Stimulated activated CD4-positive, alpha-beta T cell treated with anti-CD3 and anti-CD28 coated beads, Interleukin-12 subunit alpha, Interleukin-12 subunit beta, amount 100 ng/mL, for 24 hours (primary cell): ENCODE measurements at regions not wholly inside any gene's neighbourhood (a gene's known extent, or its start where the extent isn't known, plus 50 kb on each side); places are given as distances from the start of the nearest gene placed in this dataset.
"Not testable (repeated sequence)": the region's sequence is repeated elsewhere in the genome, so short reads cannot be mapped to it uniquely, and the experiment has no call there.

Experiments
- DNase-seq, 2 experiments: peaks; one replicate each; pipeline ENCODE4 v3.0.0-alpha.2; 2020; ENCODE audit warnings: low read depth in 2 of 2

GRCh38 chr2:81093031-81093430 is 788.5 kb upstream of the LRRTM1 start:
- DNase-seq, result no peak

GRCh38 chr2:81087646-81088045 is 783.1 kb upstream of the LRRTM1 start:
- DNase-seq, result no peak

GRCh38 chr2:81084101-81084500 is 779.5 kb upstream of the LRRTM1 start:
- no peak for DNase-seq

GRCh38 chr2:81078631-81079030 is 774.1 kb upstream of the LRRTM1 start:
- no peak for DNase-seq

- no peak for DNase-seq
Measured at GRCh38 chr2:81078102-81078501, 773.5 kb upstream of the LRRTM1 start.

GRCh38 chr2:81077396-81077795 is 772.8 kb upstream of the LRRTM1 start:
- no peak for DNase-seq

GRCh38 chr2:81073412-81073811 is 768.9 kb upstream of the LRRTM1 start:
- DNase-seq, result no peak

GRCh38 chr2:81068144-81068543 is 763.6 kb upstream of the LRRTM1 start:
- no peak for DNase-seq

GRCh38 chr2:81061016-81061415 is 756.5 kb upstream of the LRRTM1 start:
- DNase-seq, result no peak

GRCh38 chr2:81050580-81051095 is 746.1 kb upstream of the LRRTM1 start:
- no peak for DNase-seq

- no peak for DNase-seq
Measured at GRCh38 chr2:81043681-81044080, 739.1 kb upstream of the LRRTM1 start.

- no peak for DNase-seq
Measured at GRCh38 chr2:81007104-81007503, 702.6 kb upstream of the LRRTM1 start.

GRCh38 chr2:81002906-81003305 is 698.4 kb upstream of the LRRTM1 start:
- no peak for DNase-seq

GRCh38 chr2:80987466-80987865 is 682.9 kb upstream of the LRRTM1 start:
- DNase-seq, result no peak

- DNase-seq, result no peak
Measured at GRCh38 chr2:80969900-80970299, 665.3 kb upstream of the LRRTM1 start.

- DNase-seq, result no peak
Measured at GRCh38 chr2:80968450-80968849, 663.9 kb upstream of the LRRTM1 start.

GRCh38 chr2:80947601-80948130 is 643.1 kb upstream of the LRRTM1 start:
- no peak for DNase-seq

GRCh38 chr2:80943487-80943886 is 638.9 kb upstream of the LRRTM1 start:
- no peak for DNase-seq

- no peak for DNase-seq
Measured at GRCh38 chr2:80942766-80943165, 638.2 kb upstream of the LRRTM1 start.

- DNase-seq, result no peak
Measured at GRCh38 chr2:80938463-80938862, 633.9 kb upstream of the LRRTM1 start.

GRCh38 chr2:80931820-80932219 is 627.3 kb upstream of the LRRTM1 start:
- DNase-seq, result not testable (repeated sequence)

GRCh38 chr2:80930777-80931176 is 626.2 kb upstream of the LRRTM1 start:
- DNase-seq, result no peak

GRCh38 chr2:80926168-80926567 is 621.6 kb upstream of the LRRTM1 start:
- no peak for DNase-seq

- no peak for DNase-seq
Measured at GRCh38 chr2:80896576-80896975, 592.0 kb upstream of the LRRTM1 start.
